ENCODE measurements at regions not wholly inside any gene's neighbourhood (a gene's known extent, or its start where the extent isn't known, plus 50 kb on each side); places are given as distances from the start of the nearest gene placed in this dataset.

DNA sequence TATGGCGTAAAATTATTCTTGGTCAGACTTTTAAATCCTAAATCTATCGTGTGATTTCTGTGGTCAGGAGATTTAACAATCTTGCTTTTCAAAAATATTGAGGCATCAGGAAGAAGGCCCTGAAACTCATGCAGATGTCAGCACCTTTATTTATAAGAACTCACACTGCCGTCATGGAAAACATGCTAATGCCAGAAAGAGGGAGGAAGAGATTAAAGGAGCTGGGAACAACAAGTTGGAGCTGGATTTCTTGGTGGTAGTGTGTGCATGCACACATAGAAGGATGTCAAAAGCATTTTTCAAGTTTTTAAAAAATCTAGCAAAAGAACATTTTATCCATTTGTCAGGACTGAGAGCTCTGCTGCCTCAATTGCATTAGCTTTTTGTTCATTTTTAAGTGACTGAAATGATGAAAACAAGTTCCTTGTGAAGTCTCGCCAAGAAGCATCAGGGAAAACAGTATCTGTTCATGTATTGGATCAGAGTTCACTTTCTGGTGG lies 342.5 kb downstream of the SPRY2 start:
- 85 to 87% methylated on average over 4 of the region's 4 CpGs for WGBS, 2 donors (ENCODE audit: low coverage in 1 of 2)
- intact Hi-C loops (cut with DNase I; ENCODE audit: low total_unique reads): no loop called here
- in situ Hi-C loops (cut with MboI; ENCODE audit: low pct_ligation_motif_present in 1 of 4, low pct_unique_long_range_greater_than_20kb in 1 of 4, low sequenced_read_pairs in 3 of 4): no loop called here
- Histone ChIP-seq H3K27ac (no peak overlapping the region), H3K36me3 (no peaks in the 10 kb centered on the region), H3K4me1 (peaks cover 0 to 6% (median 0%) of the 10 kb centered on the region in 4 donors), H3K27me3 (no peaks in the 10 kb centered on the region), H3K9me3 (no peaks in the 10 kb centered on the region), H3K4me3 (no peak overlapping the region)
- TF ChIP-seq POLR2AphosphoS5 (IDR thresholded peaks at IDR 0.05) (no peak), POLR2A (IDR thresholded peaks at IDR 0.05) (no peak), EP300 (IDR thresholded peaks at IDR 0.05; ENCODE audit: low read depth) (no peak)
- TF ChIP-seq, protein P1, sequence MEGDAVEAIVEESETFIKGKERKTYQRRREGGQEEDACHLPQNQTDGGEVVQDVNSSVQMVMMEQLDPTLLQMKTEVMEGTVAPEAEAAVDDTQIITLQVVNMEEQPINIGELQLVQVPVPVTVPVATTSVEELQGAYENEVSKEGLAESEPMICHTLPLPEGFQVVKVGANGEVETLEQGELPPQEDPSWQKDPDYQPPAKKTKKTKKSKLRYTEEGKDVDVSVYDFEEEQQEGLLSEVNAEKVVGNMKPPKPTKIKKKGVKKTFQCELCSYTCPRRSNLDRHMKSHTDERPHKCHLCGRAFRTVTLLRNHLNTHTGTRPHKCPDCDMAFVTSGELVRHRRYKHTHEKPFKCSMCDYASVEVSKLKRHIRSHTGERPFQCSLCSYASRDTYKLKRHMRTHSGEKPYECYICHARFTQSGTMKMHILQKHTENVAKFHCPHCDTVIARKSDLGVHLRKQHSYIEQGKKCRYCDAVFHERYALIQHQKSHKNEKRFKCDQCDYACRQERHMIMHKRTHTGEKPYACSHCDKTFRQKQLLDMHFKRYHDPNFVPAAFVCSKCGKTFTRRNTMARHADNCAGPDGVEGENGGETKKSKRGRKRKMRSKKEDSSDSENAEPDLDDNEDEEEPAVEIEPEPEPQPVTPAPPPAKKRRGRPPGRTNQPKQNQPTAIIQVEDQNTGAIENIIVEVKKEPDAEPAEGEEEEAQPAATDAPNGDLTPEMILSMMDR (IDR thresholded peaks at IDR 0.05): no peak
- DNase-seq: no peak

DNA sequence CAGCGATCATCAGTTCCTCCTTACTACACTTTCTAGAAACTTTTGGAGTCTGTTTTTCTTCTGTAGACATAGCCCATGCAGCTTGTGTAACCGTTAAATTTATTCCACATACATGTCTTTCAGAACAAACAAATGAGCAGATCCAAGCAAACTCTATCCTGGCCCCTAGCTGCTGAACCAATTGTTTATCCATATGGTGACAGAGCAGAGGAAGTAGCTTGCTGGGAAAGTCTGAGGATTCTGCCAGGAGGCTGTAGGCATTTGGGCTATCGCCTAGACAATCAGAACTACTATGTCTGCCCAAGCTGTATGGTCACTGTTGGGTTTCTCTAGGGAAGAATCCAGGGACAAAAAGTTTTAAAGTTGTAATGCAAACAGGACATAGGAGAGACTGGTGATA lies 343.7 kb downstream of the SPRY2 start:
- H3K4me1 ChIP-seq: peaks cover 0 to 6% (median 0%) of the 10 kb centered on the region in 4 donors
- TF ChIP-seq POLR2AphosphoS5 (IDR thresholded peaks at IDR 0.05): no peak
- TF ChIP-seq, protein P1 (IDR thresholded peaks at IDR 0.05): no peak
- no peak for TF ChIP-seq POLR2A (IDR thresholded peaks at IDR 0.05)
- TF ChIP-seq EP300 (IDR thresholded peaks at IDR 0.05; ENCODE audit: low read depth): no peak
- H3K27me3 ChIP-seq: no peaks in the 10 kb centered on the region
- no peaks in the 10 kb centered on the region for H3K36me3 ChIP-seq
- DNase-seq: no peak
- 55% methylated on average over 3 of the region's 3 CpGs; no CpG with 5 or more reads in 1 of the 2 donors for WGBS, 2 donors (ENCODE audit: low coverage in 1 of 2)
- H3K9me3 ChIP-seq: no peaks in the 10 kb centered on the region
- no peak overlapping the region for H3K27ac ChIP-seq
- in situ Hi-C loops (cut with MboI; ENCODE audit: low pct_ligation_motif_present in 1 of 4, low pct_unique_long_range_greater_than_20kb in 1 of 4, low sequenced_read_pairs in 3 of 4) (no loop called here), intact Hi-C loops (cut with DNase I; ENCODE audit: low total_unique reads) (no loop called here)
- H3K4me3 ChIP-seq: no peak overlapping the region

DNA sequence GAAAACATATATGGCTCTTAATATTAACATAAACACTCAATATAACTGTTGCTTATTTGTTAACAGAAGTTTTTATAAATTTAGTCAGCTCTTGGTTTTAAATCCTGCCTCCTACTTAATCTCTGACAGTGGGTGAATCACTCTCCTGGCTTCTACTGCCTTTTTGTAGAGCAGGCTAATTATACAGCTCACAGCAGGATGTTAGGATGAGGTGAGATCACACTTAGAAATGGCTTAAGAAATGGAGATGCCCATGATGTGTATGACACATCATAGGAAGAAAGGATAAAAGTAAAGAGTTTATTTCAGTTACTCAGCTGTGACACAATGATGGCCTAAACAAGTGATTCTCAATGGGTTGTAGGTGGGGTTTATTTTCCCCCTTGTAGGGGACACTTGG lies 345.6 kb downstream of the SPRY2 start:
- H3K4me1 ChIP-seq: peaks cover 0 to 6% (median 0%) of the 10 kb centered on the region in 4 donors
- no peak overlapping the region for H3K27ac ChIP-seq
- DNase-seq: no peak
- no peak overlapping the region for H3K4me3 ChIP-seq
- H3K27me3 ChIP-seq: no peaks in the 10 kb centered on the region
- no peaks in the 10 kb centered on the region for H3K9me3 ChIP-seq
- H3K36me3 ChIP-seq: no peaks in the 10 kb centered on the region
- in situ Hi-C loops (cut with MboI; ENCODE audit: low pct_ligation_motif_present in 1 of 4, low pct_unique_long_range_greater_than_20kb in 1 of 4, low sequenced_read_pairs in 3 of 4) (no loop called here), intact Hi-C loops (cut with DNase I; ENCODE audit: low total_unique reads) (no loop called here)
- TF ChIP-seq POLR2AphosphoS5 (IDR thresholded peaks at IDR 0.05): no peak
- TF ChIP-seq POLR2A (IDR thresholded peaks at IDR 0.05): no peak
- TF ChIP-seq, protein P1 (IDR thresholded peaks at IDR 0.05): no peak
- no peak for TF ChIP-seq EP300 (IDR thresholded peaks at IDR 0.05; ENCODE audit: low read depth)

DNA sequence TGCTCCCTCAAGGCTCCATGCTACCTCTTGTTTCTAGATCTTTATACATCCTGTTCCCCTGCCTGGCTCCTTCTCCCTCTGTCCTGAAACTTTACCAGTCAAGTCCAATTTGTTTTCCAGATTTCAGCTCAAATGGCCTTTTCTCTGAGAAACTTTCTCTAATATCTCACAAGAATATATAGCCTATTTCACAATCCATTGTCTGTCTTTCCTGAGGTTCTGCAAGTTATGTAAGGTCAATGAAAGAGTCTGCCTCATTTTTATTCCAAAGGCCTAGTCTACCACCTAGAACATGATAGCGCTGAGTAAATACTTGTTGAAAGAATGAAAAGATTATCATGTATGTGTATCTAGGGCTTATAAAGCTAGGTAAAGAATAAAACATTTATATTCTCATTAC lies 348.8 kb downstream of the SPRY2 start:
- H3K36me3 ChIP-seq: no peaks in the 10 kb centered on the region
- H3K9me3 ChIP-seq: no peaks in the 10 kb centered on the region
- no peak overlapping the region for H3K27ac ChIP-seq
- TF ChIP-seq EP300 (IDR thresholded peaks at IDR 0.05; ENCODE audit: low read depth): no peak
- TF ChIP-seq POLR2A (IDR thresholded peaks at IDR 0.05): no peak
- TF ChIP-seq, protein P1 (IDR thresholded peaks at IDR 0.05): no peak
- TF ChIP-seq POLR2AphosphoS5 (IDR thresholded peaks at IDR 0.05): no peak
- no peak overlapping the region for H3K4me3 ChIP-seq
- no peak for DNase-seq
- no peaks in the 10 kb centered on the region for H3K27me3 ChIP-seq
- intact Hi-C loops (cut with DNase I; ENCODE audit: low total_unique reads) (no loop called here), in situ Hi-C loops (cut with MboI; ENCODE audit: low pct_ligation_motif_present in 1 of 4, low pct_unique_long_range_greater_than_20kb in 1 of 4, low sequenced_read_pairs in 3 of 4) (no loop called here)
- WGBS, 2 donors (ENCODE audit: low coverage in 1 of 2): 90 to 93% methylated on average over 1 of the region's 1 CpG
- H3K4me1 ChIP-seq: peaks cover 0 to 9% (median 7%) of the 10 kb centered on the region in 4 donors

All from transverse colon (tissue), 4 donors.